Fibroblast of lung (primary cell): ENCODE measurements at regions not wholly inside any gene's neighbourhood (a gene's known extent, or its start where the extent isn't known, plus 50 kb on each side); places are given as distances from the start of the nearest gene placed in this dataset.

ENCODE experiments used
- DNase-seq, 2 donors: peaks; one replicate each; pipeline versions ENCODE4 v3.0.0 to v3.0.0-alpha.2; 2010; ENCODE audit warnings: low read depth in 2 of 2
- H2AFZ ChIP-seq: 2 replicates; pipeline ENCODE4 v1.5.1; 2012; ENCODE audit warnings: low read length, control low read depth, inconsistent platforms
- H3K27ac ChIP-seq: 2 replicates; pipeline ENCODE4 v1.5.1; 2011; ENCODE audit warnings: low read length, control low read depth; ENCODE audit not compliant: insufficient read depth
- H3K27me3 ChIP-seq: 2 replicates; pipeline ENCODE4 v1.5.1; 2011; ENCODE audit warnings: mild to moderate bottlenecking, low read length; ENCODE audit not compliant: control insufficient read depth, insufficient read depth
- H3K36me3 ChIP-seq: 2 replicates; pipeline ENCODE4 v1.5.1; 2011; ENCODE audit warnings: low read length; ENCODE audit not compliant: control insufficient read depth, insufficient read depth
- H3K4me1 ChIP-seq: 2 replicates; pipeline ENCODE4 v1.5.1; 2011; ENCODE audit warnings: low read length; ENCODE audit not compliant: control insufficient read depth, insufficient read depth; ENCODE audit errors: extremely low read depth
- H3K4me2 ChIP-seq: 2 replicates; pipeline ENCODE4 v1.5.1; 2011; ENCODE audit warnings: low read length, control low read depth; ENCODE audit not compliant: insufficient read depth; ENCODE audit errors: extremely low read depth
- H3K4me3 ChIP-seq, 4 experiments: fragments of 200-600 bp in 1 of 4; sonication (generic) in 1 of 4; replicated peaks in 1 of 4; 2 replicates each; pipeline ENCODE4 v1.5.1; 2011 to 2016; ENCODE audit warnings: low read length in 4 of 4, low read depth in 3 of 4, mild to moderate bottlenecking in 3 of 4, control low read depth in 2 of 4, inconsistent platforms in 1 of 4, mixed read lengths in 1 of 4; ENCODE audit not compliant: insufficient read depth in 1 of 4; ENCODE audit errors: control extremely low read depth in 1 of 4
- H3K79me2 ChIP-seq: 2 replicates; pipeline ENCODE4 v1.5.1; 2012; ENCODE audit warnings: mild to moderate bottlenecking, low read length, inconsistent platforms; ENCODE audit not compliant: control insufficient read depth, insufficient read depth
- H3K9ac ChIP-seq: 2 replicates; pipeline ENCODE4 v1.5.1; 2011; ENCODE audit warnings: mild to moderate bottlenecking, low read length, control low read depth; ENCODE audit not compliant: insufficient read depth
- H3K9me3 ChIP-seq: 2 replicates; pipeline ENCODE4 v1.5.1; 2012; ENCODE audit warnings: low read depth, low read length; ENCODE audit not compliant: control insufficient read depth, insufficient read depth
- H4K20me1 ChIP-seq: 2 replicates; pipeline ENCODE4 v1.5.1; 2011; ENCODE audit warnings: low read length; ENCODE audit not compliant: control insufficient read depth, insufficient read depth; ENCODE audit errors: extremely low read depth
- EZH2 ChIP-seq: IDR thresholded peaks from 2 replicates; pipeline ENCODE4 v1.5.1; 2012; ENCODE audit warnings: low read length, control low read depth, mild to moderate bottlenecking; ENCODE audit errors: missing control alignments
- TF ChIP-seq, protein P1 (sequence below), 2 donors: IDR thresholded peaks in 1 of 2; conservative IDR thresholded peaks in 1 of 2; 1 replicate in 1 of 2; 2 replicates in 1 of 2; pipeline ENCODE4 v1.5.1; 2011 to 2012; ENCODE audit warnings: low read length in 2 of 2, control low read depth in 1 of 2, inconsistent platforms in 1 of 2, low read depth in 1 of 2, mild to moderate bottlenecking in 1 of 2

DNA sequence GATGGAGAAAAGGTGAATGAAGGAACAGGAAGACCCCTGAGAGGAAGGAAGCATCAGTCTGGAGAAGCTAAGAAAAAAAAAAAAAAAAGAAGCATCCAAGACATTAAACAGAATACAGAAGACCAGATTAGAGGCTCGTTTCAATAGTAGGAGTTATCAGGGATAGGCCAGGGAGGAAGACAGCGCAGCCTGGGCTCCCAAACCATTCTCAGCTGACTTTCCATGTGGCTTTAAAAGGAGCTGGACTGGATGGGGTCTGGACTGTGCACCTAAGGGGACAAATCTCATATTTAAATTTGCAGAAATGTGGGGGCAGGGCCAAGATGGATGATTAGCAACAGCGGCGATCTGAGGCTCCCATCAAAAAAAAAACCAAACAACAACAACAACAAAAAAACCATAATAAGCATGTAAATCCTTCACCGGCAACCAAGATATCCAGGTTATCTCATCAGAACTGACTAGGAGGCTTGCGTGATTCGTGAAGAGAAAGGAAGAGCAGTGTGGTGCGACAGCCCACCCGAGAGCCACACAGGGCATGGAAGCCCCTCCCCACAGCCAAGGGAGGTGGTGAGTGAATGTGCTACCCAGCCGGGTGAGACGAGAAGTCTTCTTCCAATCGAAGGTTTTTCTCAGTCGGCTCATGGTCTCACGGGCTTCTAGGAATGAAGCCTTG lies 114.9 kb upstream of the ADAMTS16 start:
- no peak overlapping the region for H3K9ac ChIP-seq
- H4K20me1 ChIP-seq = no peaks in the 10 kb centered on the region
- no peaks in the 10 kb centered on the region for H3K36me3 ChIP-seq
- no peaks in the 10 kb centered on the region for H3K9me3 ChIP-seq
- TF ChIP-seq, protein P1, sequence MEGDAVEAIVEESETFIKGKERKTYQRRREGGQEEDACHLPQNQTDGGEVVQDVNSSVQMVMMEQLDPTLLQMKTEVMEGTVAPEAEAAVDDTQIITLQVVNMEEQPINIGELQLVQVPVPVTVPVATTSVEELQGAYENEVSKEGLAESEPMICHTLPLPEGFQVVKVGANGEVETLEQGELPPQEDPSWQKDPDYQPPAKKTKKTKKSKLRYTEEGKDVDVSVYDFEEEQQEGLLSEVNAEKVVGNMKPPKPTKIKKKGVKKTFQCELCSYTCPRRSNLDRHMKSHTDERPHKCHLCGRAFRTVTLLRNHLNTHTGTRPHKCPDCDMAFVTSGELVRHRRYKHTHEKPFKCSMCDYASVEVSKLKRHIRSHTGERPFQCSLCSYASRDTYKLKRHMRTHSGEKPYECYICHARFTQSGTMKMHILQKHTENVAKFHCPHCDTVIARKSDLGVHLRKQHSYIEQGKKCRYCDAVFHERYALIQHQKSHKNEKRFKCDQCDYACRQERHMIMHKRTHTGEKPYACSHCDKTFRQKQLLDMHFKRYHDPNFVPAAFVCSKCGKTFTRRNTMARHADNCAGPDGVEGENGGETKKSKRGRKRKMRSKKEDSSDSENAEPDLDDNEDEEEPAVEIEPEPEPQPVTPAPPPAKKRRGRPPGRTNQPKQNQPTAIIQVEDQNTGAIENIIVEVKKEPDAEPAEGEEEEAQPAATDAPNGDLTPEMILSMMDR (conservative IDR thresholded peaks at IDR 0.05 in 1 of 2, IDR thresholded peaks at IDR 0.05 in 1 of 2; ENCODE audit: low read depth in 1 of 2, low read length in 2 of 2) = no peak
- no peak for TF ChIP-seq EZH2
- no peaks in the 10 kb centered on the region for H3K27me3 ChIP-seq
- no peak overlapping the region for H3K27ac ChIP-seq
- no peaks in the 10 kb centered on the region for H3K79me2 ChIP-seq
- no peak for DNase-seq
- no peak overlapping the region for H2AFZ ChIP-seq
- no peak overlapping the region for H3K4me3 ChIP-seq
- no peaks in the 10 kb centered on the region for H3K4me1 ChIP-seq
- H3K4me2 ChIP-seq = no peak overlapping the region

- H3K36me3 ChIP-seq = no peaks in the 10 kb centered on the region
- H3K27me3 ChIP-seq = no peaks in the 10 kb centered on the region
- H2AFZ ChIP-seq = no peak overlapping the region
- no peaks in the 10 kb centered on the region for H3K79me2 ChIP-seq
- no peaks in the 10 kb centered on the region for H4K20me1 ChIP-seq
- H3K27ac ChIP-seq = no peak overlapping the region
- DNase-seq = no peak
- no peak overlapping the region for H3K4me3 ChIP-seq
- no peak overlapping the region for H3K4me2 ChIP-seq
- no peak for TF ChIP-seq EZH2
- TF ChIP-seq, protein P1 (conservative IDR thresholded peaks at IDR 0.05 in 1 of 2, IDR thresholded peaks at IDR 0.05 in 1 of 2; ENCODE audit: low read depth in 1 of 2, low read length in 2 of 2) = no peak
- H3K9ac ChIP-seq = no peak overlapping the region
- H3K4me1 ChIP-seq = no peaks in the 10 kb centered on the region
- H3K9me3 ChIP-seq = no peaks in the 10 kb centered on the region
Measured at GRCh38 chr5:5025774-5026408, 114.2 kb upstream of the ADAMTS16 start.

DNA sequence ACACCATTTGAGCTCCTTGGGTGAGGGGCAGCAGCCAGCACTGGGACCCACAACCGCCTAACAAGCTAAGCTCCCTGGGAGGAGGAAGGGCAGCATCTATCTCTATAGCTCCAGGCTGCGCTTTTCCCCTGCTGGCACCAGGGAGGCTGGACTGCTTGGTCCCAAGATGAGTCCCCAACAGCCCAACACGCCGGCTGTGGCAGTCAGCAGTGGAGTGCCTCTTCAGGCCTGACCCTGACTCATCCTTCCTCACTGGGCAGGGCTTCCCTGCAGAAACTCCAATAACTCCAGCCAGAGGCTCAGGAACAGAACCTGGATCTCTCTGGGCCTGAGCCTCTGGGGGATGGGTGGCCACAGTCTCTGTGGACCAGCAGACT lies 113.7 kb upstream of the ADAMTS16 start:
- no peak overlapping the region for H3K27ac ChIP-seq
- no peak overlapping the region for H3K9ac ChIP-seq
- H3K4me3 ChIP-seq = no peak overlapping the region
- no peak overlapping the region for H2AFZ ChIP-seq
- no peaks in the 10 kb centered on the region for H3K27me3 ChIP-seq
- H4K20me1 ChIP-seq = no peaks in the 10 kb centered on the region
- H3K4me2 ChIP-seq = no peak overlapping the region
- no peak for TF ChIP-seq EZH2
- TF ChIP-seq, protein P1 (conservative IDR thresholded peaks at IDR 0.05 in 1 of 2, IDR thresholded peaks at IDR 0.05 in 1 of 2; ENCODE audit: low read depth in 1 of 2, low read length in 2 of 2) = no peak
- DNase-seq = no peak
- H3K4me1 ChIP-seq = no peaks in the 10 kb centered on the region
- no peaks in the 10 kb centered on the region for H3K9me3 ChIP-seq
- no peaks in the 10 kb centered on the region for H3K36me3 ChIP-seq
- H3K79me2 ChIP-seq = no peaks in the 10 kb centered on the region
